Fibroblast of skin of back (primary cell): ENCODE measurements at regions not wholly inside any gene's neighbourhood (a gene's known extent, or its start where the extent isn't known, plus 50 kb on each side); places are given as distances from the start of the nearest gene placed in this dataset.
"Not testable (repeated sequence)": the region's sequence is repeated elsewhere in the genome, so short reads cannot be mapped to it uniquely, and the experiment has no call there.

ENCODE experiments used
- DNase-seq: peaks from one replicate; pipeline ENCODE4 v3.0.0-alpha.2; 2013

DNA sequence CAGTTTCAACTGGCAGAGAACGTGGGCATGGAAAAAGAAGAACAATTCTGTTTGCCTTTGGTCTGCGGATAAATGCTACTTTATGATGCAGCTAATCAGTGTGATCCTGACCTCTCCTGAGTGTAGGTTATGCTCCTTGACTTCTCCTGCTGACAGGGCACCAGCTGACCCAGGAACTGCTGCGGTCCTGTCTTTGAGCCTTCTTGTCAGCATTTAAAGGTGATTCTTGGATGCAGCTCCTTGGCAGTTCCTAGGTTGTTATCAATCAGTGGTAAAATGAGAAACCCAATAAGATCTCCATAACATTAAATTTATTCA is 150.3 kb upstream of the FGF10 start:
- no peak for DNase-seq

DNA sequence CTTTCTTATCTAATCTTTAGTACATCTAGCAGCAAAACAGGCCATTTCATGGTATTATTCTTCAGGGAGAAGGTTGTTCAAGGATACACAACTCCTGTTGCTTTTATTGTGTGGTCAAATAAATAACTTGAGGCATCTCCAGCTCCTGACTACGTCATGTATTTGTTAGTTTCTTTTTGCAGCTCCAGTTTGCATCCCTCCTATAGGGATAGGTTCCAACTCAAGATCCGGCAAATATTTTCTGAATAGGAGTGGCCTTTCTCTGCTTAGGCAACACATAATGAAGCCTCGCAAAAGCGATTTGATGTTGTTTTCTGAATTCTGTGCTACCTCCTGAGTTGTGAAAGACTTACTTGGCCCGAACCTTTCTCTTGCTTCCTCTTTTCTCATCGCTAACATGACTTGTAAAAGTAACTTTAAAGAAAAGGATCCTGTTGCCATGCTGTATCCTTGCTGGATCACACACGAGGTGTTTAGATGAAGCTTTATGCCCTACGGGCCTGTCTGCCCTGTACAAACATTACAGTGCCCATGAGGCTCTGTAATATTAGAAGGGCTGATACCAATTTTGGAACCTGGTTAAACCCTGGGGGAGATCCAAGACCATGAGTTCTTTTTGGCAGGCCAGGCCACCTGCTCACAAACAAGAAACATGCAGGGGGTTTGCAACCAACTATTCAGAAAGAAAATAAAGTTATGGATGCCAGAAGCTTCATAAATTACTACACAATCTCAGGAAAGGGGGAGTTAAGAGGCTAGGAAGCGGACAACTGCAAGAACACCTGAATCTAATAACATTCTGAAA is 149.8 kb upstream of the FGF10 start:
- no peak for DNase-seq

DNA sequence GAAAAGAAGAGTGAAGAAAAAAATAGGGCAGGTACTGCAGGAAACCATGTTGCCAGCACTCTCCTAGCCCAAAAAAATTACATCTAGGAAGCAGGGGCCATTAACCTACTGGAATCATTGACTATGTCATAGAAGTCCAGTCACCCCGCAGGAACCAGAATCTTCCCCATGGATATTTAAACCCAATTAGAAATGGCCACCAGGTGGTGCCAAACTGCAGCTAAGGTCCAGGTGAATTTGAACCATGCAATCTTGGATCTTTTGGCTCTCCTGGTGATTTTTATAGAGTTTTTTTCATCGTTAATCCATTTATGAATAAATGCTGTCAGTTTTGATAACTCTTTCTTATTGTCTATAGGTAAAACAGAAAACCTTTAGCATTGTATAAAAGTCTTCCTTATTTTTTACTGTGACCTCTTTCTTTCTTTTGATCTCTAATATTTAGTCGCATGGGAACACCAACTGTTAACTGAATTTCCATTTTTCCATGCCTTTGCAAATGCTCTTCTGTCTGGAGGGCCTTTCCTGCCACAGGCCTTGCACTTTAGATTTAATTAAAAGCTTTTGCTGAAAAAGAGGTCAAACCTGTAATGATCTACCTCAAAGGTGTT is 147.5 kb upstream of the FGF10 start:
- peak; percentile 8 for DNase-seq

DNA sequence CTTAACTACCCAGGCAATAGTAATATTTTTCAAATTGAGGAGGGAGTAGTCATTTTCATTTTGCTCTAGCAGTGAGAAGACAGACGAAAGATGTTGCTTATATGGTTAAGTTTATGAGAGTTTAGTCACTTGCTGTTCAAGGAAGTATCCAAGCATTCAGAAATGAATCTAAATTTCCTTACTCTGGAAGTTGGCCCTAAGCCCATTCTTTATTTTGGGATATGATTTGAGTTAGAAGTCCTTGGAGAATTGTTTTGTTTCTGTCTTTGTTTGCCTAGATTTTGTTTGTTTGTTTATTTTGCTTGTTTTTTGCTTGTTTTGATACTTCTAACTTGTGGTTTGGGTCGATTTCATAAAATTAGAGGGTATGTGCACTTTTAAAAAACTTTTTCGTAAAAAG is 146.4 kb upstream of the FGF10 start:
- DNase-seq, result no peak

DNA sequence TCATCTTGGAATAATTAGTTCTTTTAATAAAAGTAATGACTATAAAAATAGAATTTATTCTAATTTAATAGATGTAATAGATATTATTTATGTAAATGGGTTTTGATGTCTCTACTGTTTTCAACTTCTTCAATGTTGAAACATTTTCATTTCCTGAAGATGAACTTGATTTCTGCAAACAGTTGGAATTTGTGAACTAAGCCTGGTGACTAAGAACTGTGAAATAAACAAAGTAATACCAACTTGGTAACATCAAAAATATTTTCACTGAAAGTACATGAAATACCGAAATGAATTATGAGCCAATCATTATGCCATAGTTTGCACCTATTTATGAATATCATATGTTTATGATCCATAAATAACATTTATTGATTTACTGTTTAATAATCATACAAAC is 143.8 kb upstream of the FGF10 start:
- DNase-seq, result no peak

DNA sequence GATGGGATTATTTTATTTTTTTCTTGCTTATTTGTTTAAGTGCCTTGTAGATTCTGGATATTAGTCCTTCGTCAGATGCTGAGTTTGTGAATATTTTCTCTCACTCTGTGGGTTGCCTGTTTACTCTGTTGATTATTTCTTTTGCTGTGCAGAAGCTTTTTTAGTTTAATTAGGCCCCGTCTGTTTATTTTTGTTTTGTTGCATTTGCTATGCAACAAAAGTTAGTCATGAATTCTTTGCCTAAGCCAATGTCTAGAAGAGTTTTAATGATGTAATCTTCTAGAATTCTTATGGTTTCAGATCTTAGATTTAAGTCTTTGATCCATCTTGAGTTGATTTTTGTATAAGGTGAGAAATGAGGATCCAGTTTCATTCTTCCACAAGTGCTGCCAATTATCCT is 142.5 kb upstream of the FGF10 start:
- not testable (repeated sequence) for DNase-seq

DNA sequence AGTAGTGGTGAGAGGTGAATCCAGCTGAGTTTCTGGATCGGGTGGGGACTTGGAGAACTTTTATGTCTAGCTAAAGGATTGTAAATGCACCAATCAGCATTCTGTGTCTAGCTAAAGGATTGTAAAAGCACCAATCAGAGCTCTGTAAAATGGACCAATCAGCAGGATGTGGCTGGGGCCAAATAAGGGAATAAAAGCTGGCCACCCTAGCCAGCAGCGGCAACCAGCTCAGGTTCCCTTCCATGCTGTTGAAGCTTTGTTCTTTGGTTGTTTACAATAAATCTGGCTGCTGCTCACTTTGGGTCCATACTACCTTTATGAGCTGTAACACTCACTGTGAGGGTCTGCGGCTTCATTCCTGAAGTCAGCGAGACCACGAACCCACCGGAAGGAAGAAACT is 141.6 kb upstream of the FGF10 start:
- DNase-seq, result not testable (repeated sequence)

DNA sequence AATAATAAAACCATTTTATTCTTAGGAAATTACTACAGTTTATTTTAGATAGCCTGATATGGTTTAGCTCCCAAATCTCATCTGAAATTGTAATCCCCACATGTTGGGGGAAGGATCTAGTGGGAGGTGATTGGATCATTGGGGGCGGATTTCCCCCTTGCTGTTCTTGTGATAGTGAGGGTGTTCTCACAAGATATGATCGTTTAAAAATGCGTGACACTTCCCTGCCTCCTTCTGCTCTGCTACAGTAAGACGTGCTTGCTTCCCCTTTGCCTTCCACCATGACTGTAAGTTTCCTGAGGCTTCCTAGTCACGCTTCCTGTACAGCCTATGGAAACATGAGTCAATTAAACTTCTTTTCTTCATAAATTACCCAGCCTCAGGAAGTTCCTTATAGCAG is 122.4 kb upstream of the FGF10 start:
- DNase-seq, result no peak

DNA sequence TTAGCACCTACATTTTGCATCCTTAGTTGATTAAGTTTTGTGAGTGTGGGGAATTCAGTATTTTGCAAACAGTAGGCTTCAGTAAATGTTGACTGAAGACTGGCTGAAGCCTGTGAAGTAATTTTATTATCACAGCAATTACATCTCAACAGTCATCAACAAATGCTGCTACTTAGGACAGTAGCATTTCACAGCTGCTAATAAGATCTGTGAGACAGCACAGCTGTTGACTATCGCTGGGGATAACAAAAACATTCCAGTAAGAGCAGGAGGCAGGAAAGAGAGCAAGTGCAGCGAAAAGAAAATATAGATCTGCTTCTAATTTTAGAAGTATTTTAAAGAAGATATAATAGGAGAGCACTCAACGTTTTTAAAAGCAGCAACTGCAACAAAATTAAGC is 117.3 kb upstream of the FGF10 start:
- DNase-seq, result peak; percentile 0

DNA sequence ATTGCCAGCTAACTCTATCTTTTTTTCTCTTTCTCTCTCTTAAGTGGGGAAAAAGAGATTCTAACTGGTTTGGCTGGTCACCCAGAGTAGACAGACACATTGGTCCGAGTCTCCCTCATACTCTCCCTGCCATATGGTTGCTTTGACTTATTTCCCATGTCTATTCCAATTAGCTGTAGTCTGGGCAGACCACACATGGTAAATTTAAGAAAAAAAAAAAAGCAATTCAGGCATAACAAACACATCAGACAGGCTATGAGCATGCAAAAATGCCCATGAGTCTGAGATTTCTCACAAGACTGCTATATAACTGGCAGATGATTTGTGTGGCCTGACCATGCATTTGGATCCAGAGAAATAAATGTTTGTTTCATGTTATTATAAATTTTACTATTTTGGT is 110.2 kb upstream of the FGF10 start:
- no peak for DNase-seq

DNA sequence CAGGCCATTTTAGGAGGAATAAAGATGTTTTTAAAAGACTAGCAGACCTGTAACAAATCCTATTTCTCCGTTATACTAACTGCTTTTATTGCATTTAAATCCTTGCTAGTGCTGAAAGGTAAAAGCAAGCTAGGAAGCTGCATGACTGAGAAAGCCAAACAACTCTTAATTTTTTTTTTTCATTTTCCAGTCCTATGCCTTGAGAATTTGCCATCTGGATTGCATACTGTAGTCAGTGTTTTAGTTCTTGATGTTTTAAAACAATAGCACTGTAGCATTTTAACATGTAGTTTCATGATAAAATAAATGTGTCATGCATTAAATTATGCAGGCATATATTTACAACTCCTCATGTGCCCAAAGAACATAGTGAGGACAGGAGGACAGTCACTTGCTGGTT is 108.4 kb upstream of the FGF10 start:
- DNase-seq, result no peak

DNA sequence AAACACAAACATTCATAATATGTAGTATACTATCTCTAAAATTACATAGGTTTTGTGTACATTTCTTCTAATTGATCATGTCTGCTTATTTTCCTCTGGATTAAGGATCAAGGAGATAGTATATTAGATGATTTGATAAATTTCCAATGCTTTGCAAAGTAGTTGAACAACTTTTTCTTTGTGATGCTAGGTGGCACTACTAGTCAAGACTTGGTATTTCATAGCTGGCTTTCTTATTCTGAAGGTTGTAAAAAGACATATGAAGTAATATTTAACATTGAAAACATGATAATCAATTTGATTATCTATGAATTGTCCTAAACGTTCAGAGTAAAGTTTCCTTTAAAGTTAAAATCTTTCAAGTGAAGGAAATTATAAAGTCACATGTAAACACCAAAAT is 106.1 kb upstream of the FGF10 start:
- DNase-seq, result no peak

DNA sequence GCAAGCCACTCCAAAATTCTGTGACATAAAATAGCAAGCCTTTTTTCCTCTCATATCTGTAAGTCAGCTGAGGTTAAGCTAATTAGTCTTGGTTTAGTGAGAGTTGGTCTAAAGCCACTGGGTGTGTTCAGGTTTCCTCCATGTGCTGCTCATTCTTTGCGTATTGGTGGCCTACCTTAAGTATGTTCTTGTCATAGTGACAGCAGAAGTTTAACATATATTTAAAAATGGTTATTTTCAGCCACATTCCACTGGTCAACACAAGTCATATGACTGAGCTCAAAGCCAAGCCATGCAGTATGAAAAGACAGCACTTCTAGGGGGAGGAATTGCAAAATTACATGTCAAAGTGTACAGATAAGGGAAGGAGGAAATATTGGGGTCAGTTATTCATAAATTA is 100.5 kb upstream of the FGF10 start:
- DNase-seq, result no peak

DNA sequence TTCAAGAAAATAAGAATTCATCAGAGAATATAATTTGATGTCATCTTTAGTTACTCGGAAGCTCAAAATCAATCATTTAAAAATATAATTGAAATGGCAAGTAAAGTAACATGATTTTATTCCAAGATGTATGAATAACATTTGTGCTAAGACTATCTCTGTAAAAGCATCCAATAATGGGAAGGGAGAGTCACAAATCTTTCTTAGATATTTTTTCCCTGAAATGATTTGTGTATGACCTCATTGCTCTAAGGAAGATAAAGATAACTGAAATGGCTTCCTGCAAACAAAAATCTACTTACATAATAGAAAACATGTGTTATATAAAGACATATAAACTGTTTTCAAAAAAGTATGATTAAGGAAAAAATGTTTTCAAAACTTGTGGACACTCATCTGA is 97.4 kb upstream of the FGF10 start:
- DNase-seq, result no peak

DNA sequence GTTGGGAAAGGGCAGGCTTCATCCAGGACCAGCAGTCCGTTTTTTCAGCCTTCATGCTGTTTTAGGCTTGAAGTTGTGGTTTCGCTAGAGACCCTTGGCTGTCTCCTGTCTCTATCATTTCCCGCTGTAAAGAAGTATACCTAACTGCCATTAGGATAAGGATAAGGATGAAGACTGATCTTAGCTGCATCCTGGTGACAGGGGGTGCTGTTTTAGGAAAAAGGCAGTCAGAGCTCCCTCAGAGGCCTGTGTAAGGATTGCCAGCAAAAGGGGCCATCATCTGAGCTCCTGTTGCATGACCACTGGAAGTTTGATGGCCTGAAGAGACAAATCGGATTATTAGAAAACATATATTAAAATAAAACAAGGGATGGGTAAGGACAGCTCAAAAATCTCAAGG is 64.8 kb upstream of the FGF10 start:
- DNase-seq, result no peak

DNA sequence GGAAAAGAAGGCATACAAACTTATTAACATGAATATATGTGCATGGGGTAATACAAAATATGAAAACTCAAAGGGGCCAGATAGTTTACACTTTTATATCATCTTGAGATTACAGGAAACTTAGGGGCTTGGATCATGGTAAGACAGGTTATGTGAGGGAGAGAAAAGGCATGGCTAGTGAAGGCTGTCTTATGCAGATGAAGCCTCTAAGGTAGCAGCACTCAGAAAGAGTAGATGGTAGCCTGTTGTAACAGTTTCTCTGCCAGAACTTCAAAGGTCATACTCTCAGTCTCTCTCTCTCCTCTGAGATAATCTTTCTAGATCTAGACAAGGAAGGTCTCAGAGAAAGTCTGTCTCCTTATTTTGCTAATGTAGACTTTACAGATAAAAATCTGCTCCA is 57.2 kb upstream of the FGF10 start:
- DNase-seq, result no peak

DNA sequence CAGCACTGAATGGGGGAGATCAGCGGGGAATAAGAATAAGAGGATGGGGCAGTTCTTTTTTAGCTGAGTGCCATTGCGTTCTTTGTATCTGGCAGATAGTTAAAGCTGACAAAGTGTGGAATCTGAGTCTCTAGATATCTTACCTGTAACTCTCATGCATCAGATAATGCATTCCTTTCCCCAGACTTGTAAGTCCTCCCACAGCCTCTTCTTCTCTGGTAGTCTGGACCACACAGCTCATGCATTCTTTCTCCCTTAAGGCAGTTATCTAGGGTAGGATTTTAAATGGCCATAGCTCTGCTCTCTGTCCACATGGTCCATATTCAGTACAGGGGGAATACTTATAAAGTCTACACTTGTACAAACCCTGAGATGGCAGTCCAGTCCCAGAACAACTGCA is 54.0 kb upstream of the FGF10 start:
- DNase-seq, result no peak

DNA sequence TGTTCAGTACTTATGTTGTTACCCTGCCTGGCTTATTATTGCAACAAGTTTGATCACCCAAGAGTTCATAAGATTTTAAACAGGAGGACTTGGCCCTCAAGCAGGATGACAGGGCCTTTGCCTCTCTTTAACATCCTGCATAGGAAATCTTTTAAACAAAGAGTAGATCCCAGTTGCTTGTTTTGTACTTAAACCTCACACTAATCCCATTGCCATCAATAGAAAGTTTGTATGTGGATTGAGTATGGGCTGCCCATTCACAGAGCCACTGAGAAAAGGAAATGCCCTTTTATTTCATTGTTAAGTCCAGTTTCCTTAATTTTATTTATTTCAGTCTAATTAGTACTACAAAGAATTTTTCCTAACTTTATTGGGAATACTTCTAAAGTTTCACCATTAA is 52.2 kb upstream of the FGF10 start:
- DNase-seq, result no peak

DNA sequence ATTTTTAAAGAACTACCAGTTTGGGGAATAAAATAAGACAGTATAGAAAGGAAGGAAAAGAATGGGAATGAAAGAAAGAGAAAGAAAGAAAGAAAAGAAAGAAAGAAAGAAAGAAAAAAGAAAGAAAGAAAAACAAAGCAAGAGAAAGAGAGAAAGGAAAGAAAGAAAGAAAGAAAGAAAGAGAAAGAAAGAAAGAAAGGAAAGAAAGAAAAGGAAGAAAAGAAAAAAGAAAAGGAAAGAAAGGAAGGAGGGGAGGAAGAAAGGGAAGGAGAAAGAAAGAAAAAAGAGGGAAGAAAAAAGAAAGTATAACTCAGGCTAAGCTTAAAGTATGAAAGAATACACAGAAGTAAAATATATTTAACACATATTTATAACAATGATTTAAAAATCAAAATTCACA is 51.0 kb upstream of the FGF10 start:
- DNase-seq, result no peak
